ENCODE measurements at regions not wholly inside any gene's neighbourhood (a gene's known extent, or its start where the extent isn't known, plus 50 kb on each side); places are given as distances from the start of the nearest gene placed in this dataset. TPM values are rescaled to one million over a fixed set of nuclear protein-coding genes. Genes with fewer than 3 reads are reported as not detected.

Small RNA genes lying in the stretch of these regions (small RNA-seq; reads per million reads assigned to genes)
- gene RNA5SP167: not detected
- gene RNU6-1230P: not detected
